ENCODE measurements at regions not wholly inside any gene's neighbourhood (a gene's known extent, or its start where the extent isn't known, plus 50 kb on each side); places are given as distances from the start of the nearest gene placed in this dataset.

GRCh38 chr2:204110338-204110741, 173.8 kb downstream of the ICOS start:
- TF ChIP-seq CTCF (IDR thresholded peaks at IDR 0.05), result no peak
- no peak for DNase-seq
- Histone ChIP-seq H3K27ac (no peak overlapping the region), H3K9me3 (no peaks in the 10 kb centered on the region), H3K4me3 (no peak overlapping the region), H3K4me1 (peaks cover 0 to 3% (median 0%) of the 10 kb centered on the region in 3 donors), H3K27me3 (no peaks in the 10 kb centered on the region), H3K36me3 (no peaks in the 10 kb centered on the region)
- ATAC-seq, result no peak
- intact Hi-C loops (cut with DNase I), result no loop called here
- FAIRE-seq, result no peak
- WGBS, 2 donors, result 61 to 64% methylated on average over 8 of the region's 8 CpGs

- FAIRE-seq (no peak), ATAC-seq (no peak), DNase-seq (no peak)
- intact Hi-C loops (cut with DNase I), result no loop called here
- Histone ChIP-seq H3K9me3 (no peaks in the 10 kb centered on the region), H3K36me3 (no peaks in the 10 kb centered on the region), H3K27me3 (no peaks in the 10 kb centered on the region), H3K27ac (no peak overlapping the region), H3K4me1 (peaks cover 0 to 3% (median 0%) of the 10 kb centered on the region in 3 donors), H3K4me3 (no peak overlapping the region)
- no peak for TF ChIP-seq CTCF (IDR thresholded peaks at IDR 0.05)
- WGBS, 2 donors, result 61 to 73% methylated on average over 5 of the region's 5 CpGs
Measured at GRCh38 chr2:204110751-204111516, 174.4 kb downstream of the ICOS start.

GRCh38 chr2:204112084-204112770, 175.7 kb downstream of the ICOS start:
- no peak for TF ChIP-seq CTCF (IDR thresholded peaks at IDR 0.05)
- Histone ChIP-seq H3K4me1 (peaks cover 0 to 4% (median 3%) of the 10 kb centered on the region in 3 donors), H3K9me3 (no peaks in the 10 kb centered on the region), H3K27me3 (no peaks in the 10 kb centered on the region), H3K36me3 (no peaks in the 10 kb centered on the region), H3K27ac (no peak overlapping the region), H3K4me3 (no peak overlapping the region)
- 66 to 74% methylated on average over 6 of the region's 6 CpGs for WGBS, 2 donors
- FAIRE-seq (no peak), DNase-seq (no peak), ATAC-seq (no peak)
- intact Hi-C loops (cut with DNase I), result no loop called here

GRCh38 chr2:204114295-204115136, 178.0 kb downstream of the ICOS start:
- no peaks in the 10 kb centered on the region for H3K9me3 ChIP-seq
- no peak for FAIRE-seq
- ATAC-seq, result peak in 2 of 4 donors; percentile 18 to 30
- no peak for DNase-seq
- no peak overlapping the region for H3K4me3 ChIP-seq
- no peaks in the 10 kb centered on the region for H3K36me3 ChIP-seq
- no peaks in the 10 kb centered on the region for H3K27me3 ChIP-seq
- intact Hi-C loops (cut with DNase I), result no loop called here
- H3K4me1 ChIP-seq, result peaks cover 0 to 4% (median 3%) of the 10 kb centered on the region in 3 donors
- TF ChIP-seq CTCF (IDR thresholded peaks at IDR 0.05), result no peak
- H3K27ac ChIP-seq, result no peak overlapping the region
- WGBS, 2 donors, result 66 to 70% methylated on average over 11 of the region's 11 CpGs

Measured in pancreas (tissue), 10 donors.